ENCODE measurements at regions not wholly inside any gene's neighbourhood (a gene's known extent, or its start where the extent isn't known, plus 50 kb on each side); places are given as distances from the start of the nearest gene placed in this dataset.

GRCh38 chr1:30242722-30243457 lies 480.5 kb downstream of the MATN1 start:
- no peak for DNase-seq
- Histone ChIP-seq H3K9me3 (no peaks in the 10 kb centered on the region), H3K36me3 (ENCODE audit: low read depth) (no peaks in the 10 kb centered on the region), H3K4me3 (no peak overlapping the region), H3K4me1 (ENCODE audit: low read depth) (no peaks in the 10 kb centered on the region)
- intact Hi-C loops (cut with DNase I, micrococcal nuclease): no loop called here
- no peak for TF ChIP-seq CTCF (IDR thresholded peaks at IDR 0.05)
- ATAC-seq: no peak

- no peak for DNase-seq
- Histone ChIP-seq H3K4me1 (ENCODE audit: low read depth) (no peaks in the 10 kb centered on the region), H3K4me3 (no peak overlapping the region), H3K36me3 (ENCODE audit: low read depth) (no peaks in the 10 kb centered on the region), H3K9me3 (no peaks in the 10 kb centered on the region)
- intact Hi-C loops (cut with DNase I, micrococcal nuclease): no loop called here
- TF ChIP-seq CTCF (IDR thresholded peaks at IDR 0.05): no peak
- ATAC-seq: no peak
Observed at GRCh38 chr1:30242168-30242567, 481.2 kb downstream of the MATN1 start.

- ATAC-seq: no peak
- no peak for TF ChIP-seq CTCF (IDR thresholded peaks at IDR 0.05)
- DNase-seq: no peak
- intact Hi-C loops (cut with DNase I, micrococcal nuclease): no loop called here
- Histone ChIP-seq H3K9me3 (no peaks in the 10 kb centered on the region), H3K4me3 (no peak overlapping the region), H3K4me1 (ENCODE audit: low read depth) (no peaks in the 10 kb centered on the region), H3K36me3 (ENCODE audit: low read depth) (no peaks in the 10 kb centered on the region)
Observed at GRCh38 chr1:30241681-30242080, 481.7 kb downstream of the MATN1 start.

- no peaks in the 10 kb centered on the region for H3K4me1 ChIP-seq (ENCODE audit: low read depth)
- intact Hi-C loops (cut with DNase I, micrococcal nuclease): no loop called here
- no peak for DNase-seq
- H3K36me3 ChIP-seq (ENCODE audit: low read depth): no peaks in the 10 kb centered on the region
- ATAC-seq: no peak
- TF ChIP-seq CTCF (IDR thresholded peaks at IDR 0.05): no peak
- no peak overlapping the region for H3K4me3 ChIP-seq
- no peaks in the 10 kb centered on the region for H3K9me3 ChIP-seq
Observed at GRCh38 chr1:30234091-30234490, 489.3 kb downstream of the MATN1 start.

- Histone ChIP-seq H3K9me3 (no peaks in the 10 kb centered on the region), H3K36me3 (ENCODE audit: low read depth) (no peaks in the 10 kb centered on the region), H3K4me1 (ENCODE audit: low read depth) (no peaks in the 10 kb centered on the region), H3K4me3 (no peak overlapping the region)
- ATAC-seq (no peak), DNase-seq (peak in 1 of 3 donors; percentile 25)
- intact Hi-C loops (cut with DNase I, micrococcal nuclease): no loop called here
- TF ChIP-seq CTCF (IDR thresholded peaks at IDR 0.05): peak; percentile 38
Observed at GRCh38 chr1:30232288-30232899, 491.0 kb downstream of the MATN1 start.

All from mucosa of descending colon (tissue), 3 donors.